ENCODE measurements at regions not wholly inside any gene's neighbourhood (a gene's known extent, or its start where the extent isn't known, plus 50 kb on each side); places are given as distances from the start of the nearest gene placed in this dataset.

- no peaks in the 10 kb centered on the region for H3K79me2 ChIP-seq (ENCODE audit: control insufficient read depth, insufficient read depth, low read length)
- no peak for FAIRE-seq
- ChIA-PET SMC1A (ENCODE audit: uncharacterized antibody, unreplicated experiment) (interaction anchor here (1.3 kb wide), 1 partner anchor 25 kb away, joined by 3 read pairs; no protein-coding TSS in a partner anchor), POLR2A (no interaction called here), RAD21 (ENCODE audit: unreplicated experiment) (no interaction called here), CTCF (no interaction called here)
- no peaks in the 10 kb centered on the region for H3K36me3 ChIP-seq (ENCODE audit: control insufficient read depth in 2 of 2, insufficient read depth in 2 of 2, low read length in 1 of 2)
- no peak overlapping the region for H2AFZ ChIP-seq (ENCODE audit: control insufficient read depth, low read depth, low read length)
- BruUV-seq (replicated peaks): no TSS peak
- ATAC-seq: no peak
- no peak overlapping the region for H3K9ac ChIP-seq (ENCODE audit: control insufficient read depth, insufficient read depth, low read length)
- in situ Hi-C loops (cut with MboI): no loop called here
- H3K9me3 ChIP-seq (replicated peaks; ENCODE audit: control insufficient read depth, insufficient read depth, low read length): no peaks in the 10 kb centered on the region
- TF ChIP-seq RAD51 (IDR thresholded peaks at IDR 0.05) (no peak), HDGF (IDR thresholded peaks at IDR 0.05) (no peak), GATAD2B (conservative IDR thresholded peaks at IDR 0.05; ENCODE audit: low read depth) (no peak), IRF3 (IDR thresholded peaks at IDR 0.05) (no peak), NFXL1 (IDR thresholded peaks at IDR 0.05; ENCODE audit: borderline replicate concordance) (no peak), MTA3 (IDR thresholded peaks at IDR 0.05; ENCODE audit: borderline replicate concordance, low read length) (no peak), CTCF (IDR thresholded peaks at IDR 0.05 in 2 of 3, conservative IDR thresholded peaks at IDR 0.05 in 1 of 3; ENCODE audit: control insufficient read depth in 2 of 3, extremely low read depth in 1 of 3, insufficient read depth in 1 of 3, low read depth in 3 of 3, low read length in 3 of 3) (no peak), ETV6 (conservative IDR thresholded peaks at IDR 0.05 in 1 of 2, IDR thresholded peaks at IDR 0.05 in 1 of 2; ENCODE audit: borderline replicate concordance in 1 of 2, low read depth in 1 of 2) (no peak), ZBTB33 (IDR thresholded peaks at IDR 0.05) (no peak), CBFB (IDR thresholded peaks at IDR 0.05; ENCODE audit: low read depth) (no peak), BCLAF1 (IDR thresholded peaks at IDR 0.05) (no peak), FOXM1 (IDR thresholded peaks at IDR 0.05; ENCODE audit: low read depth, low read length) (no peak), CBX3 (IDR thresholded peaks at IDR 0.05; ENCODE audit: borderline replicate concordance, low read depth) (no peak), TCF7 (IDR thresholded peaks at IDR 0.05; ENCODE audit: borderline replicate concordance) (no peak), SMAD5 (IDR thresholded peaks at IDR 0.05; ENCODE audit: low read depth) (no peak)
- 0% methylated on average over 1 of the region's 1 CpG for WGBS (ENCODE audit: insufficient coverage, insufficient replicate concordance, low lambda C conversion rate, missing lambda C conversion rate)
- intact Hi-C loops (cut with micrococcal nuclease; ENCODE audit: unreplicated experiment): no loop called here
- H3K4me1 ChIP-seq (ENCODE audit: control insufficient read depth, insufficient read depth, low read length): no peaks in the 10 kb centered on the region
- H3K4me2 ChIP-seq (ENCODE audit: control insufficient read depth, insufficient read depth): no peak overlapping the region
- H3K27ac ChIP-seq (ENCODE audit: control insufficient read depth, insufficient read depth): no peak overlapping the region
- no peak overlapping the region for H3K4me3 ChIP-seq
- no peak for DNase-seq (ENCODE audit: low read depth, low spot score)
- no peaks in the 10 kb centered on the region for H4K20me1 ChIP-seq (ENCODE audit: control insufficient read depth, insufficient read depth)
- H3K27me3 ChIP-seq (replicated peaks in 1 of 2; ENCODE audit: control insufficient read depth in 2 of 2, insufficient read depth in 2 of 2, low read length in 1 of 2): no peaks in the 10 kb centered on the region
These were observed 70.7 kb upstream of the HCCS start for GRCh38 chrX:11040405-11040804.
